SK-N-SH treated with all-trans-retinoic acid at 6 μM for 48 hours (cell line): ENCODE measurements at regions not wholly inside any gene's neighbourhood (a gene's known extent, or its start where the extent isn't known, plus 50 kb on each side); places are given as distances from the start of the nearest gene placed in this dataset.

Experiments used
- OSR1 ChIP-seq: fragments of 250-450 bp; sonication (Bioruptor Pico); IDR thresholded peaks from 2 replicates; pipeline ENCODE4 v1.8.0; 2022; ENCODE audit warnings: moderate library complexity, mild to moderate bottlenecking, inconsistent platforms
- RARB ChIP-seq: fragments of 250-450 bp; sonication (Bioruptor Pico); IDR thresholded peaks from 2 replicates; pipeline ENCODE4 v1.8.0; 2021; ENCODE audit warnings: mild to moderate bottlenecking, moderate library complexity
- ZFP3 ChIP-seq: fragments of 250-450 bp; sonication (Bioruptor Pico); IDR thresholded peaks from 2 replicates; pipeline ENCODE4 v1.5.0; 2020; ENCODE audit warnings: mild to moderate bottlenecking, moderate library complexity
- ZFP30 ChIP-seq: fragments of 450-650 bp; formaldehyde crosslinking; IDR thresholded peaks from 2 replicates; pipeline ENCODE4 v1.5.0; 2022; ENCODE audit warnings: mild to moderate bottlenecking, moderate library complexity
- ZNF565 ChIP-seq: fragments of 450-650 bp; formaldehyde crosslinking; conservative IDR thresholded peaks from 2 replicates; pipeline ENCODE4 v1.5.0; 2020; ENCODE audit warnings: low read depth, mild to moderate bottlenecking, moderate library complexity
- TF ChIP-seq, protein P1 (sequence below): fragments of 250-450 bp; sonication (Bioruptor Pico); IDR thresholded peaks from 2 replicates; pipeline ENCODE4 v1.5.1; 2021; ENCODE audit warnings: mild to moderate bottlenecking, moderate library complexity

DNA sequence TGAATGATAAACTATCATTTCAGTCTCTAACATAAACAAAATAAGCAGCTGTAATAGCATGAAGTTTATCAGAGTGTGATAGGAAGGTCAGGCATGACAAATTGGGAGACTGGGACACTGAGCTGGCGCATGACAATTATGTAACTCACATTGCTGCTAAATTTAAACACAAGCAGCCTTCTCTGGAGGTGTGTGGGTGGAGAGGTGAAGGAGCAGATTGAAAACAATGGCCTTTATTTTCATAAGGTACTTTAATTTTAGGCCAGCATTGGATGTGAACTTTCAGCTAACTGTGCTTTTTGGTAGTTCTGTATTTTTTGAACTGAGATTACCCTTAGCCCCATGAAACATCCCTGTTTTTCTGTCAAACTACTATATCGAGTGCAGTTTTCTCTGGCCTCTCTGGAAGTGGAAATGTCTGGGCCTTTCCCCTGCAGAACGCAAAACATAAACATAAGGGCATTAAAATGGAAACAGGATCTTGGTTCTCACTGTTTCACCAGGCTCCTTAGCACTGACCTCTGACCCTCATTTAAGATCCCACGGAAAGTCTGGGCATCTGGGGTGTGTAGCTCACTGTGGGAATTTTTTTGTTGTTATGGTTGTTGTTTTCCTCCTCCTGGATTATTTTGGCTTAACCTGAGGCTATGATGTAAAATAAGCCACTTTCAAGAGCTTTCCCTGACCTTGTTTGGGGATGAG, 160.1 kb upstream of the DPH6 start:
- TF ChIP-seq OSR1 (CRISPR knock-in tag), result no peak
- no peak for TF ChIP-seq RARB (CRISPR knock-in tag)
- TF ChIP-seq, protein P1, sequence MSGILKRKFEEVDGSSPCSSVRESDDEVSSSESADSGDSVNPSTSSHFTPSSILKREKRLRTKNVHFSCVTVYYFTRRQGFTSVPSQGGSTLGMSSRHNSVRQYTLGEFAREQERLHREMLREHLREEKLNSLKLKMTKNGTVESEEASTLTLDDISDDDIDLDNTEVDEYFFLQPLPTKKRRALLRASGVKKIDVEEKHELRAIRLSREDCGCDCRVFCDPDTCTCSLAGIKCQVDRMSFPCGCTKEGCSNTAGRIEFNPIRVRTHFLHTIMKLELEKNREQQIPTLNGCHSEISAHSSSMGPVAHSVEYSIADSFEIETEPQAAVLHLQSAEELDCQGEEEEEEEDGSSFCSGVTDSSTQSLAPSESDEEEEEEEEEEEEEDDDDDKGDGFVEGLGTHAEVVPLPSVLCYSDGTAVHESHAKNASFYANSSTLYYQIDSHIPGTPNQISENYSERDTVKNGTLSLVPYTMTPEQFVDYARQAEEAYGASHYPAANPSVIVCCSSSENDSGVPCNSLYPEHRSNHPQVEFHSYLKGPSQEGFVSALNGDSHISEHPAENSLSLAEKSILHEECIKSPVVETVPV (CRISPR knock-in tag), result no peak
- TF ChIP-seq ZFP3 (CRISPR knock-in tag), result no peak
- TF ChIP-seq ZNF565 (CRISPR knock-in tag), result no peak
- no peak for TF ChIP-seq ZFP30 (CRISPR knock-in tag)
